Activated B cell treated with CpG ODN at 0.5 μM for 24 hours (primary cell): ENCODE measurements at regions not wholly inside any gene's neighbourhood (a gene's known extent, or its start where the extent isn't known, plus 50 kb on each side); places are given as distances from the start of the nearest gene placed in this dataset.

Experiments
- ATAC-seq: fragments of 200-7000 bp; cut with Tn5 transposase; one replicate; pipeline ENCODE4 v1.10.0; 2021; ENCODE audit warnings: low read depth, mild to moderate bottlenecking, moderate library complexity
- CTCF ChIA-PET: fragments of 350-600 bp; sonication (Branson Sonifier 250); formaldehyde crosslinking; loops from one replicate; lab custom pipeline; 2021; ENCODE audit warnings: antibody characterized with exemption; lab: Charles Lee
- POLR2A ChIA-PET: fragments of 350-600 bp; sonication (Branson Sonifier 250); formaldehyde crosslinking; loops from one replicate; lab custom pipeline; 2021; ENCODE audit warnings: antibody characterized with exemption; lab: Charles Lee
- DNase-seq: peaks from one replicate; pipeline ENCODE4 v3.0.0; 2022
- H3K27ac Mint-ChIP-seq: one replicate; pipeline ENCODE4 v1.8.0; 2020; ENCODE audit warnings: mixed read lengths
- H3K27me3 Mint-ChIP-seq: one replicate; pipeline ENCODE4 v1.8.0; 2021; ENCODE audit warnings: mixed read lengths
- H3K36me3 Mint-ChIP-seq: one replicate; pipeline ENCODE4 v1.8.0; 2021; ENCODE audit warnings: low read depth, mixed read lengths
- H3K4me1 Mint-ChIP-seq: one replicate; pipeline ENCODE4 v1.8.0; 2021; ENCODE audit warnings: mixed read lengths
- H3K4me3 Mint-ChIP-seq: one replicate; pipeline ENCODE4 v1.8.0; 2020; ENCODE audit warnings: mild to moderate bottlenecking, mixed read lengths
- H3K9me3 Mint-ChIP-seq: one replicate; pipeline ENCODE4 v1.8.0; 2020; ENCODE audit warnings: mixed read lengths
- CTCF ChIP-seq: fragments of 200-600 bp; IDR thresholded peaks from one replicate; pipeline ENCODE4 v1.8.0; 2022; ENCODE audit warnings: antibody characterized with exemption, mild to moderate bottlenecking
- intact Hi-C: fragments of 100-400 bp; cut with micrococcal nuclease; formaldehyde crosslinking; loops from one replicate; pipeline ENCODE4 v1.15.1; 2024

DNA sequence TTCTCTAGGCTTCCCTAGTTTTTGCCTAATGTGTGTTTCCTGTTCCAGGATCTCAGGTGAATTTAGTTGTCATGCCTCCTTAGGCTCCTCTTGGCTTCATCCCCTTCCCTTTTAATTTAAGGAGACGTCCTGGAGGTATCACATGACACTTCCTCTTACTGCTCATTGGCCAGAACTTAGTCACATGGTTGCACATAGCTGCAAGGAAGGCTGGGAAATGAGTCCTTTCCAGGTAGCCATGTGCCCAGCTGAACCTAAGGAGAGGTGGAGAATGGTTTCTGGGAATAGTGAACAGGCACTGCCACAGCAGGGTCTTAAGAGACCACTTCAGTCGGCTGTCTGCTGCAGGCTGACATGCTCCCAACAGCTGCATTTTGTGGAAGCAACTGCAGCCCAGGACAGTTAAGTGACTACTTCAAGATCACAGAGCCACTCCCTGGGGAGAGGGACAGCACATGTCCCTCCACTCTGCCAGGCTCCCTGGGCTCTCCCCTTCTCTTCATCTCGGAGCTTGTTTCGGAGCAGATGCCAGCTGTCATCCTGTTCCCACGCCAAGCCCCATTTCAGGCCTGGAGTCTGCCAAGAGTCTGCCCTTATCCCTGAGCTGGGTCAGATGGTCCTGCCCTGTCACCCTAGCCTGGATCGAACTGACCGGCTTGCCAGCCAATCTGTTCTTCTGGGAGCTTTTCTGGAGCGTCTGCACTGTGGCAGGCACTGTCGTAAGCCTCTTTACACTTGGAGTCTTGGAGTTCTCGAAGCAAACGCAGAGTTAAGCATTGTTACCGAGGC is 81.4 kb upstream of the FOXF1 start:
- Mint-ChIP-seq H3K4me1 (no peaks in the 10 kb centered on the region), H3K27me3 (peaks cover 2% of the 10 kb centered on the region), H3K36me3 (no peaks in the 10 kb centered on the region), H3K9me3 (no peaks in the 10 kb centered on the region), H3K27ac (no peak overlapping the region), H3K4me3 (no peak overlapping the region)
- DNase-seq (no peak), ATAC-seq (no peak)
- no peak for TF ChIP-seq CTCF
- ChIA-PET CTCF (no interaction called here), POLR2A (no interaction called here)
- intact Hi-C loops: no loop called here

DNA sequence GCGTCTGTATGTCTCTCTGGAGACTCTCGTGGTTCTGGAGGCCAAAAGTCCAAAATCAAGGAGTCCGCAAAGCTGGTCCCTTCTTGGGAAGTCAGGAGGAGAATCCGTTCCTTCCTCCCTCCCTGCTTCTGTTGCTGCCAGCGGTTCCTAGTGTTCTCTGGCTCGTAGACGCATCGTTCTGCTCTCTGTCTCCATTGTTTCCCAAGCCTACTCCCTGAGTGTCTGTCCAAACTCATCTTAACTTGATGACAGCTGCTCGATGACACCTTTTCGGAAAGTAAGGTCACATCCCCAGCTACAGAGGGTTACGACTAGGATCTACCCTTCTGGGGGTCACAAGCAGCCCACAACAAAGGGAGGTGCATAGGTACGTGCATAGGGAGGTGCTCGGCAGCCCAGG is 80.7 kb upstream of the FOXF1 start:
- Mint-ChIP-seq H3K9me3 (no peaks in the 10 kb centered on the region), H3K36me3 (no peaks in the 10 kb centered on the region), H3K4me1 (no peaks in the 10 kb centered on the region), H3K27ac (no peak overlapping the region), H3K27me3 (peaks cover 2% of the 10 kb centered on the region), H3K4me3 (no peak overlapping the region)
- POLR2A ChIA-PET: no interaction called here
- DNase-seq (no peak), ATAC-seq (no peak)
- no peak for TF ChIP-seq CTCF
- CTCF ChIA-PET: no interaction called here
- intact Hi-C loops: no loop called here

DNA sequence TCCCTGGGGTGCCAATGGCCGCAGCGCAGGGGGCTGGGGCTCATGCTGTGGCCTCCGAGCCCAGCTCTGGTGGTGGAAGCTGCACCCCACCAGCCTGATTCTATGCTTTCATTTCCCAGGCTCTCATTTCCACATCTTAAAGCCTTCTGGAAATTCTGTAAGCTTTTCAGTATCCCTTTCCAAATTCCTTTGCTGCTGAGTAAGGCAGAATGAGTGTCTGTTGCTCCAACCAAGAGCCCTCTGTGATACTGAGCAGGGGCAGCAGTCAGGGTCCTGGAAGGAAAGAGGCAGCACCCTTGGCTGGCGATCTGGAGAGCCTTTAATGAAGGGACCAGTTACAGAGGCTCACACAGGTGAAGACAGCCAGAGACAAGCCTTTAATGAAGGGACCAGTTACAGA is 79.5 kb upstream of the FOXF1 start:
- Mint-ChIP-seq H3K9me3 (no peaks in the 10 kb centered on the region), H3K36me3 (no peaks in the 10 kb centered on the region), H3K4me1 (no peaks in the 10 kb centered on the region), H3K27me3 (no peaks in the 10 kb centered on the region), H3K27ac (no peak overlapping the region), H3K4me3 (no peak overlapping the region)
- intact Hi-C loops: no loop called here
- TF ChIP-seq CTCF: no peak
- ChIA-PET POLR2A (no interaction called here), CTCF (no interaction called here)
- ATAC-seq (no peak), DNase-seq (no peak)

GRCh38 chr16:86431540-86431939 is 78.8 kb upstream of the FOXF1 start:
- DNase-seq: no peak
- Mint-ChIP-seq H3K36me3 (no peaks in the 10 kb centered on the region), H3K4me1 (no peaks in the 10 kb centered on the region), H3K27me3 (no peaks in the 10 kb centered on the region), H3K27ac (no peak overlapping the region), H3K4me3 (no peak overlapping the region), H3K9me3 (no peaks in the 10 kb centered on the region)
- CTCF ChIA-PET: interaction anchor here (0.9 kb wide), 1 partner anchor 610 kb away, joined by 3 read pairs; no protein-coding TSS in a partner anchor
- no peak for ATAC-seq
- POLR2A ChIA-PET: no interaction called here
- no peak for TF ChIP-seq CTCF
- intact Hi-C loops: no loop called here

DNA sequence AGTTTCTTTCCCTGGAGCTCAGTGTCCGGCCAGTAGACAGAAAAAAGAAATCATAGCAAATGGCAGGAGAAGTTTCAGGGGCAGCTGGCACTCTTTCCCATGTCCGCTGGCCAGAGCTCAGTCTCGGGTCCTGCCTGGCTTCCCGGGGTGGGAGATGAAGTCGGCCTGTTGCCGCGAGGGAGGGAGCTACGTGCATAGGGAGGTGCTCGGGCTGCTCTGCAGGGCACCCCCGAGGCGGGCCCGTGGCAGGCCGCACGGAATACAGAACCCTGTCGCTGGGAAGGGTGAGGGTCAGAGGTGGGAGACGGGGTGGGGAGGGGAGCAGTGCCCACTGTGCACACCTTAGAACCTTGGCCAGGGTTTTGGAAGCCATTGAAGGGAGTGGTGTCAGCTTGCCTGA is 78.3 kb upstream of the FOXF1 start:
- intact Hi-C loops: no loop called here
- H3K27ac Mint-ChIP-seq: no peak overlapping the region
- DNase-seq (no peak), ATAC-seq (no peak)
- H3K27me3 Mint-ChIP-seq: no peaks in the 10 kb centered on the region
- no peaks in the 10 kb centered on the region for H3K36me3 Mint-ChIP-seq
- H3K9me3 Mint-ChIP-seq: no peaks in the 10 kb centered on the region
- TF ChIP-seq CTCF: no peak
- ChIA-PET CTCF (interaction anchor here (0.9 kb wide), 1 partner anchor 610 kb away, joined by 3 read pairs; no protein-coding TSS in a partner anchor), POLR2A (no interaction called here)
- H3K4me1 Mint-ChIP-seq: no peaks in the 10 kb centered on the region
- H3K4me3 Mint-ChIP-seq: no peak overlapping the region
